K562 (cell line): ENCODE measurements at regions not wholly inside any gene's neighbourhood (a gene's known extent, or its start where the extent isn't known, plus 50 kb on each side); places are given as distances from the start of the nearest gene placed in this dataset.
"Not testable (repeated sequence)": the region's sequence is repeated elsewhere in the genome, so short reads cannot be mapped to it uniquely, and the experiment has no call there.

ENCODE experiments used
- CHD4 ChIP-seq: fragments of 200-600 bp; sonication (generic); IDR thresholded peaks from 3 replicates; pipeline ENCODE4 v1.6.1; 2012; ENCODE audit warnings: low read depth, mild to moderate bottlenecking, mixed read lengths, low read length, inconsistent platforms; ENCODE audit not compliant: insufficient read depth, insufficient replicate concordance, poor library complexity, severe bottlenecking
- ETV1 ChIP-seq: fragments of 450-650 bp; conservative IDR thresholded peaks from 2 replicates; pipeline ENCODE4 v1.6.1; 2016; ENCODE audit warnings: missing genetic modification characterization, control low read depth, low read depth, missing compliant biosample characterization
- FOXJ3 ChIP-seq: sonication (generic); formaldehyde crosslinking; IDR thresholded peaks from 2 replicates; pipeline ENCODE4 v1.4.0; 2020; ENCODE audit warnings: mild to moderate bottlenecking, missing genetic modification reagents
- FOXO4 ChIP-seq: fragments of 450-650 bp; formaldehyde crosslinking; IDR thresholded peaks from 2 replicates; pipeline ENCODE4 v1.4.0; 2020; ENCODE audit warnings: mild to moderate bottlenecking, moderate library complexity
- MYNN ChIP-seq, 2 experiments: sonication (generic); formaldehyde crosslinking in 1 of 2; IDR thresholded peaks; 2 replicates each; pipeline versions ENCODE4 v1.5.0 to v1.6.1; 2016 to 2020; ENCODE audit warnings: antibody characterized with exemption in 1 of 2, missing genetic modification reagents in 1 of 2
- NCOA2 ChIP-seq, 2 experiments: fragments of 450-650 bp; IDR thresholded peaks; 2 replicates each; pipeline ENCODE4 v1.6.1; 2018; ENCODE audit warnings: mild to moderate bottlenecking in 2 of 2, moderate library complexity in 1 of 2; ENCODE audit not compliant: partially characterized antibody in 2 of 2
- RNF2 ChIP-seq: sonication (generic); IDR thresholded peaks from 2 replicates; pipeline ENCODE4 v1.6.1; 2016
- ZNF24 ChIP-seq: fragments of 450-650 bp; IDR thresholded peaks from 2 replicates; pipeline ENCODE4 v1.6.1; 2016
- ZNF408 ChIP-seq: fragments of 250-450 bp; sonication (Bioruptor Pico); IDR thresholded peaks from 2 replicates; pipeline ENCODE4 v1.4.0; 2020; ENCODE audit warnings: low read depth, mild to moderate bottlenecking, moderate library complexity

- TF ChIP-seq NCOA2 (IDR thresholded peaks at IDR 0.05; ENCODE audit: partially characterized antibody in 2 of 2); ETV1 (tag); FOXO4 (CRISPR knock-in tag); RNF2; FOXJ3; ZNF408; MYNN (IDR thresholded peaks at IDR 0.05); MYNN (CRISPR knock-in tag; IDR thresholded peaks at IDR 0.05); ZNF24; CHD4: not testable (repeated sequence)
Measured at GRCh38 chr3:102366116-102366515, 68.7 kb upstream of the ZPLD1 start.
